Fibroblast of lung (primary cell): ENCODE measurements at regions not wholly inside any gene's neighbourhood (a gene's known extent, or its start where the extent isn't known, plus 50 kb on each side); places are given as distances from the start of the nearest gene placed in this dataset.

Source experiments
- EZH2 ChIP-seq: IDR thresholded peaks from 2 replicates; pipeline ENCODE4 v1.5.1; 2012; ENCODE audit warnings: low read length, control low read depth, mild to moderate bottlenecking; ENCODE audit errors: missing control alignments
- TF ChIP-seq, protein P1 (sequence below), 2 donors: IDR thresholded peaks in 1 of 2; conservative IDR thresholded peaks in 1 of 2; 1 replicate in 1 of 2; 2 replicates in 1 of 2; pipeline ENCODE4 v1.5.1; 2011 to 2012; ENCODE audit warnings: low read length in 2 of 2, control low read depth in 1 of 2, inconsistent platforms in 1 of 2, low read depth in 1 of 2, mild to moderate bottlenecking in 1 of 2

DNA sequence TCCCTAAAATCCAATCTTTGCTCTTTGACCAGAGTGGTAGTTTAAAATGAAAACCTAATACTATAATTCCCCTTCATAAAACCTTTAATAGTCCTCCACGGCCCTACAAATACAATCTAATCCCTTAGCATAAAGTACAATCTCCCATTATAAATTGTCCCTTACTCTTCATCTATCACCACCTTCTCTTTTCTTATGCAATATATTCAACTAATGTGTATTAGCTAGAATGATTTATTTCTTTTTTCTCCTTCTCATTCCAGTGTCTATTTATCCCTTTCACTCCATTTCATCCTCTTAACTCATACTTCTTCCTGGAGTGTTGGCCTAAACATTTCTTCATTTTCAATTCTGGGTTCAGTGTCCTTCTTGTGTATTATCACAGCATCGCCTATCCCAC, 872.1 kb upstream of the PCDH20 start:
- TF ChIP-seq EZH2: no peak
- TF ChIP-seq, protein P1, sequence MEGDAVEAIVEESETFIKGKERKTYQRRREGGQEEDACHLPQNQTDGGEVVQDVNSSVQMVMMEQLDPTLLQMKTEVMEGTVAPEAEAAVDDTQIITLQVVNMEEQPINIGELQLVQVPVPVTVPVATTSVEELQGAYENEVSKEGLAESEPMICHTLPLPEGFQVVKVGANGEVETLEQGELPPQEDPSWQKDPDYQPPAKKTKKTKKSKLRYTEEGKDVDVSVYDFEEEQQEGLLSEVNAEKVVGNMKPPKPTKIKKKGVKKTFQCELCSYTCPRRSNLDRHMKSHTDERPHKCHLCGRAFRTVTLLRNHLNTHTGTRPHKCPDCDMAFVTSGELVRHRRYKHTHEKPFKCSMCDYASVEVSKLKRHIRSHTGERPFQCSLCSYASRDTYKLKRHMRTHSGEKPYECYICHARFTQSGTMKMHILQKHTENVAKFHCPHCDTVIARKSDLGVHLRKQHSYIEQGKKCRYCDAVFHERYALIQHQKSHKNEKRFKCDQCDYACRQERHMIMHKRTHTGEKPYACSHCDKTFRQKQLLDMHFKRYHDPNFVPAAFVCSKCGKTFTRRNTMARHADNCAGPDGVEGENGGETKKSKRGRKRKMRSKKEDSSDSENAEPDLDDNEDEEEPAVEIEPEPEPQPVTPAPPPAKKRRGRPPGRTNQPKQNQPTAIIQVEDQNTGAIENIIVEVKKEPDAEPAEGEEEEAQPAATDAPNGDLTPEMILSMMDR (conservative IDR thresholded peaks at IDR 0.05 in 1 of 2, IDR thresholded peaks at IDR 0.05 in 1 of 2; ENCODE audit: low read depth in 1 of 2, low read length in 2 of 2): no peak
